ENCODE measurements at regions not wholly inside any gene's neighbourhood (a gene's known extent, or its start where the extent isn't known, plus 50 kb on each side); places are given as distances from the start of the nearest gene placed in this dataset.

DNA sequence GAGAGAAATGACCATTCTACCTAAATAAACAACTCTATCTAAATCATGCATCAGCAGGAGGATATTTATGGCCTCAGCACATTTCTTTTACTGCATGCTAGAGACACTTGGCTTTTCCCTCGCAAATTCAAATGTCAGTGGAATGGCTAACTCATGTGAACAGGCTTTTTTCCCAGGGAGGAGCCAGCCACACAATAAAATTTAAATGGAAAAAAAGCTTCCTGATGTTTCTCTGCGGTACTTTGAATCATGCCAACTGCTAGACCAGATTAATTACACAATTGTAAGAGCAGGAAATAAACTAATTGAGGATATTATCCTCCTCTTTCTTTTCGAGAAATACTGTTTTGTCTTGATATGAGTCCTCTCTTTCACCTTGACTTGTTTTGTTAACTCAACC is 676.3 kb downstream of the IRS1 start:
- TF ChIP-seq, protein P1, sequence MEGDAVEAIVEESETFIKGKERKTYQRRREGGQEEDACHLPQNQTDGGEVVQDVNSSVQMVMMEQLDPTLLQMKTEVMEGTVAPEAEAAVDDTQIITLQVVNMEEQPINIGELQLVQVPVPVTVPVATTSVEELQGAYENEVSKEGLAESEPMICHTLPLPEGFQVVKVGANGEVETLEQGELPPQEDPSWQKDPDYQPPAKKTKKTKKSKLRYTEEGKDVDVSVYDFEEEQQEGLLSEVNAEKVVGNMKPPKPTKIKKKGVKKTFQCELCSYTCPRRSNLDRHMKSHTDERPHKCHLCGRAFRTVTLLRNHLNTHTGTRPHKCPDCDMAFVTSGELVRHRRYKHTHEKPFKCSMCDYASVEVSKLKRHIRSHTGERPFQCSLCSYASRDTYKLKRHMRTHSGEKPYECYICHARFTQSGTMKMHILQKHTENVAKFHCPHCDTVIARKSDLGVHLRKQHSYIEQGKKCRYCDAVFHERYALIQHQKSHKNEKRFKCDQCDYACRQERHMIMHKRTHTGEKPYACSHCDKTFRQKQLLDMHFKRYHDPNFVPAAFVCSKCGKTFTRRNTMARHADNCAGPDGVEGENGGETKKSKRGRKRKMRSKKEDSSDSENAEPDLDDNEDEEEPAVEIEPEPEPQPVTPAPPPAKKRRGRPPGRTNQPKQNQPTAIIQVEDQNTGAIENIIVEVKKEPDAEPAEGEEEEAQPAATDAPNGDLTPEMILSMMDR (conservative IDR thresholded peaks at IDR 0.05 in 1 of 2, IDR thresholded peaks at IDR 0.05 in 1 of 2; ENCODE audit: low read depth in 1 of 2, low read length in 2 of 2): no peak
- no peak for TF ChIP-seq EZH2 (IDR thresholded peaks at IDR 0.05; ENCODE audit: low read length, missing control alignments)
